ENCODE measurements at regions not wholly inside any gene's neighbourhood (a gene's known extent, or its start where the extent isn't known, plus 50 kb on each side); places are given as distances from the start of the nearest gene placed in this dataset.

DNA sequence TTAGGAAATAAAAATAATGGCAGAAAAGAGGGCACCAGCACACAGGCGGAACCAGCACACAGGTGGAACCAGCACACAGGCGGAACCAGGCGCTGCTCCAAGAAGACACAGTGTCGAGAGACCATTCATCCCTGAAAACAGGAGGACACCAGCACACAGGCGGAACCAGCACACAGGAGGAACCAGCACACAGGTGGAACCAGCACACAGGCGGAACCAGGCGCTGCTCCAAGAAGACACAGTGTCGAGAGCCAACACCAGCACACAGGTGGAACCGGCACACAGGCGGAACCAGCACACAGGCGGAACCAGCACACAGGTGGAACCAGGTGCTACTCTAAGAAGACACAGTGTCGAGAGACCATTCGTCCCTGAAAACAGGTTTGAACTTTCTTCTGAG is 115.5 kb upstream of the TMEM18 start:
- in situ Hi-C loops (cut with HindIII; ENCODE audit: low sequenced_read_pairs): no loop called here
- no peak overlapping the region for H3K4me3 ChIP-seq (ENCODE audit: low read depth, low read length)
- TF ChIP-seq, protein P1, sequence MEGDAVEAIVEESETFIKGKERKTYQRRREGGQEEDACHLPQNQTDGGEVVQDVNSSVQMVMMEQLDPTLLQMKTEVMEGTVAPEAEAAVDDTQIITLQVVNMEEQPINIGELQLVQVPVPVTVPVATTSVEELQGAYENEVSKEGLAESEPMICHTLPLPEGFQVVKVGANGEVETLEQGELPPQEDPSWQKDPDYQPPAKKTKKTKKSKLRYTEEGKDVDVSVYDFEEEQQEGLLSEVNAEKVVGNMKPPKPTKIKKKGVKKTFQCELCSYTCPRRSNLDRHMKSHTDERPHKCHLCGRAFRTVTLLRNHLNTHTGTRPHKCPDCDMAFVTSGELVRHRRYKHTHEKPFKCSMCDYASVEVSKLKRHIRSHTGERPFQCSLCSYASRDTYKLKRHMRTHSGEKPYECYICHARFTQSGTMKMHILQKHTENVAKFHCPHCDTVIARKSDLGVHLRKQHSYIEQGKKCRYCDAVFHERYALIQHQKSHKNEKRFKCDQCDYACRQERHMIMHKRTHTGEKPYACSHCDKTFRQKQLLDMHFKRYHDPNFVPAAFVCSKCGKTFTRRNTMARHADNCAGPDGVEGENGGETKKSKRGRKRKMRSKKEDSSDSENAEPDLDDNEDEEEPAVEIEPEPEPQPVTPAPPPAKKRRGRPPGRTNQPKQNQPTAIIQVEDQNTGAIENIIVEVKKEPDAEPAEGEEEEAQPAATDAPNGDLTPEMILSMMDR (IDR thresholded peaks at IDR 0.05; ENCODE audit: low read depth, low read length, missing control alignments): no peak
- DNase-seq (ENCODE audit: low read depth): no peak

DNA sequence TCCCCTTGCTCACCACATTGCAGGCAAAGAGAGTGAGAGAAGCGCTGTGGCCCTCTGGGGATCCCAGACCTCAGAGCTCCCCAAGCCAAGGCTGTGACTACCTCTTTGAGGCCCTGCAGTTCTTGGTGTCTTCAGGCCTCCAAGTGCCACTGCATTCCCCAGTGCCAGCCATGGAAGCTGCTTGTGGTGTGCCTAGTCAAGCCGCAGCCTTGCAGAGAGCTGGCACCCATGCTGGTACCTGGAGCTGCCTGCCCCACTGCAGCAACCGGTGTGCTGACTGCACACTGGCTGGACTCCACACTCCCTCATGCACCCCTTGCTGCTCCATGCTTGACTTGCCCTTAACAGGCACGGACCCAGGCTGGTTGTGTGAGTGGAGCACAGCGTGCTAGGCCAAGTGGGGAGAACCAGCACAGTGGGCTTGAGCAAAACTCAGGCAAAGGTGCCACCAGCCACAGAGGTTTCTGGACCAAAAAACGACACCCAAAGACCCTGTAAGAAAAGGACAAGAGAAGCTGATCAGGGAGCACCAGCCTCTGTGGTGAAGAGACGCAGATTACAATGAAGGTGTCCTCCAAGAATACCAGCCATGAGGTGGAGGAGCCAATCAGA is 113.5 kb upstream of the TMEM18 start:
- no peak for DNase-seq (ENCODE audit: low read depth)
- TF ChIP-seq, protein P1 (IDR thresholded peaks at IDR 0.05; ENCODE audit: low read depth, low read length, missing control alignments): no peak
- H3K4me3 ChIP-seq (ENCODE audit: low read depth, low read length): no peak overlapping the region
- in situ Hi-C loops (cut with HindIII; ENCODE audit: low sequenced_read_pairs): no loop called here

DNA sequence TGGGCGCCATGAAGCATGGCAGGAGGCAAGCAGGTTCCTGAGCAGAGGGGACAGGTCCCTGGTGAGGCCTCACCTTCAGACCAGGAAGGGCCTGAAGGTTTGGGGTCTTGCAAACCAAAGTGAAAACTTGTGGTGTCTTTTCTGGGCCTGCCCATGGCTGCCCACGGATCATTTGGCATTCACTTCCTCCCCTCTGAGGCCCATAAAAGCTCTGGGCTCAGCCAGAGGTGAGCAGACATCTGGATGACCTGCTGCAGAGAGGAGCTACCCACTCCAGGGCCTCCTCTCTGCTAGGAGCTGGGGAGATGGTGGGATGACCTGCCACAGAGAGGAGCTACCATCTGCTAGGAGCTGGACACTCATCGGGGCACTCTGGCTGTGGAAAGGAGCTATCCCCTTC is 112.9 kb upstream of the TMEM18 start:
- in situ Hi-C loops (cut with HindIII; ENCODE audit: low sequenced_read_pairs): no loop called here

DNA sequence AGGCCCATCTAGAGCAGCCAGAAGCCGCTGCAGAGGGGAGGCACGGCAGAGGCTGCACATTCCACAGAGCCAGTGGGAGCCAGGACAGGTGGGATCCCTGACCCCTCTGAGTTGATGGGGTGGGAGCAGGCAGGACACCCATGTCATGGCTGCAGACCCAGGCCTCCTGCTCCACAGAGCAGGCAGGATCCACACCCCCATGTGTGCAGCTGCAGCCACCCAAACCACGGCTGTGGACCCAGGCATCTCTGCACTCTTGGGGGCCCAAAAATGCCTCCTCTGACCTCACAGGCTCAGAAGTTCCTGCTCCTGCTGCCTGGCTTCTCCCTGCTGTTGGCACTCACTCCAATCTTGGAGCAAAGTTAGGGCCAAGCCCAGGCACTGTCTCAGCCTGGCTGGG is 112.3 kb upstream of the TMEM18 start:
- no peak for DNase-seq (ENCODE audit: low read depth)
- H3K4me3 ChIP-seq (ENCODE audit: low read depth, low read length): no peak overlapping the region
- TF ChIP-seq, protein P1 (IDR thresholded peaks at IDR 0.05; ENCODE audit: low read depth, low read length, missing control alignments): no peak
- in situ Hi-C loops (cut with HindIII; ENCODE audit: low sequenced_read_pairs): no loop called here

More for the DNA sequence above, 112.9 kb upstream of the TMEM18 start:
- no peak overlapping the region for H3K4me3 ChIP-seq (ENCODE audit: low read depth, low read length)
- no peak for DNase-seq (ENCODE audit: low read depth)
- TF ChIP-seq, protein P1 (IDR thresholded peaks at IDR 0.05; ENCODE audit: low read depth, low read length, missing control alignments): no peak

DNA sequence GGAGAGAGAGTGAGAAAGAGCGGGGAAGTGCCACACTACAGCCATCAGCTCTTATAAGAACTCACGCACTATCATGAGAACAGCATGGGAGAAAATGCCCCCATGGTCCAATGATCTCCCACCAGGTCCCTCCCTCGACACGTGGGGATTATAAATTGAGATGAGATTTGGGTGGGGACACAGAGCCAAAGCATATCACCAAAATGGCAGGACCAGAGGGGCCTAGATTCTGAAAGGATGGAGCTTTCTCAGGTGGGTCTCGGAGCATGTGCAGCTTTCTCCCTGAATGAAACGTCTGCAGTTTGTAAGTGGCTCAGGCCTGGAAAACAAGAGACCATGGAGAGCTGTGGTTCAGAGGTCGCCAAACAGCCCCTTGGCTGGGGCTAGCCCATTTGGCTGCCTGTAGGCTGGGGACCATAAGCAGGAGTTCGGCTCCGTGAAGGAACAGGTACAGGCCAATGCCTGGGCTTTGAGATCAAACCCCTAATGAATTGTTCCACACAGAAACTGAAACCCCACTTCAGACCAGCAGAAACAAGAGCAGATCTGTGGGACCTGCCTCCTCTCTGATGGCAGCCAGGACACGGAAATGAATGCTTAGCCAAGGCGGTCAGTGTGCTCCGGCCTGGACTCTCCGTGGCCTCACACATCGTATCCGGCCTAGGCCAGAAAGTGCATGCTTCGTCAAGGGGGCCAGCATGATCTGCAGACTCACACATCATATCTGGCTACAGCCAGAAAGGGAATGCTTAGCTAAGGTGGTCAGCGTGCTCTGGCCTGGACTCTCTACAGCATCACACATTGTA is 111.2 kb upstream of the TMEM18 start:
- DNase-seq (ENCODE audit: low read depth): no peak
- TF ChIP-seq, protein P1 (IDR thresholded peaks at IDR 0.05; ENCODE audit: low read depth, low read length, missing control alignments): no peak
- in situ Hi-C loops (cut with HindIII; ENCODE audit: low sequenced_read_pairs): no loop called here
- no peak overlapping the region for H3K4me3 ChIP-seq (ENCODE audit: low read depth, low read length)

DNA sequence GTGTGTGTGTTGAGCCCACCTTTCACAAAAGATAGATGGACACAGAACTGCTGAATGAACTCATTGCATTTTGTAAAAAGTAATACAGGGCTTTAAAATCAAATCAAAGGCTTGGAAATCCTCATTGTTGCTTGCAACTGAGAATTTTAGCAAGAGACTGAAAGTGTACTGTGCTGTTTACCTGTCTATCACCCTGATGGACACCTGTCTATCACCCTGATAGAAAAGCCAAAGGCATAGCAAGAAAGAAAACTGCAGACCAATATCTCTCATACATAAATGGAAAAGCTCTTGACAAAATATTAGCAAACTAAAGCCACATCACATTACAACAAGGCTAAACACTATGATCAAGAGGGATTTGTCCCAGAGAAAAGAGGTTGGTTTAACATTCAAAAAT is 107.5 kb upstream of the TMEM18 start:
- no peak overlapping the region for H3K4me3 ChIP-seq (ENCODE audit: low read depth, low read length)
- in situ Hi-C loops (cut with HindIII; ENCODE audit: low sequenced_read_pairs): no loop called here
- no peak for DNase-seq (ENCODE audit: low read depth)
- TF ChIP-seq, protein P1 (IDR thresholded peaks at IDR 0.05; ENCODE audit: low read depth, low read length, missing control alignments): no peak

All from astrocyte of the cerebellum (primary cell).